Fibroblast of the aortic adventitia (primary cell): ENCODE measurements at regions not wholly inside any gene's neighbourhood (a gene's known extent, or its start where the extent isn't known, plus 50 kb on each side); places are given as distances from the start of the nearest gene placed in this dataset.
"Not testable (repeated sequence)": the region's sequence is repeated elsewhere in the genome, so short reads cannot be mapped to it uniquely, and the experiment has no call there.

ENCODE experiments used
- DNase-seq: peaks from one replicate; pipeline ENCODE4 v3.0.0-alpha.2; 2010; ENCODE audit warnings: low read depth
- H3K4me3 ChIP-seq: 2 replicates; pipeline ENCODE4 v1.5.1; 2011; ENCODE audit warnings: low read depth, mild to moderate bottlenecking, control low read depth, low read length, moderate library complexity
- CTCF ChIP-seq: IDR thresholded peaks from 2 replicates; pipeline ENCODE4 v1.5.1; 2011; ENCODE audit warnings: mild to moderate bottlenecking, low read length, control low read depth, inconsistent platforms; ENCODE audit not compliant: insufficient read depth

- no peak for TF ChIP-seq CTCF
Observed at GRCh38 chr1:227420147-227420546, 101.9 kb upstream of the CDC42BPA start.

GRCh38 chr1:227417756-227418480 lies 99.6 kb upstream of the CDC42BPA start:
- TF ChIP-seq CTCF, result no peak

More at GRCh38 chr1:227420147-227420546, 101.9 kb upstream of the CDC42BPA start:
- DNase-seq, result no peak
- no peak overlapping the region for H3K4me3 ChIP-seq

GRCh38 chr1:227416156-227416830 lies 98.0 kb upstream of the CDC42BPA start:
- DNase-seq, result no peak
- H3K4me3 ChIP-seq, result no peak overlapping the region
- TF ChIP-seq CTCF, result no peak

More at GRCh38 chr1:227417756-227418480, 99.6 kb upstream of the CDC42BPA start:
- no peak for DNase-seq
- no peak overlapping the region for H3K4me3 ChIP-seq

GRCh38 chr1:227415115-227415790 lies 97.0 kb upstream of the CDC42BPA start:
- no peak overlapping the region for H3K4me3 ChIP-seq
- no peak for DNase-seq
- TF ChIP-seq CTCF, result no peak

- DNase-seq, result peak; percentile 39
- no peak for TF ChIP-seq CTCF
- no peak overlapping the region for H3K4me3 ChIP-seq
Observed at GRCh38 chr1:227411066-227411465, 92.8 kb upstream of the CDC42BPA start.

- not testable (repeated sequence) for DNase-seq, H3K4me3 ChIP-seq
Observed at GRCh38 chr1:227406332-227406731, 88.0 kb upstream of the CDC42BPA start.

- TF ChIP-seq CTCF, result no peak
- H3K4me3 ChIP-seq, result no peak overlapping the region
- DNase-seq, result no peak
Observed at GRCh38 chr1:227403535-227403934, 85.2 kb upstream of the CDC42BPA start.
